ENCODE measurements at regions not wholly inside any gene's neighbourhood (a gene's known extent, or its start where the extent isn't known, plus 50 kb on each side); places are given as distances from the start of the nearest gene placed in this dataset.
"Not testable (repeated sequence)": the region's sequence is repeated elsewhere in the genome, so short reads cannot be mapped to it uniquely, and the experiment has no call there.

GRCh38 chr14:97946641-97947040 is 1149.5 kb downstream of the VRK1 start:
- no peak for DNase-seq (ENCODE audit: low read depth in 2 of 3, low spot score in 2 of 3)

GRCh38 chr14:97948841-97949240 is 1151.7 kb downstream of the VRK1 start:
- no peak for DNase-seq (ENCODE audit: low read depth in 2 of 3, low spot score in 2 of 3)

GRCh38 chr14:97956581-97957340 is 1159.6 kb downstream of the VRK1 start:
- DNase-seq (ENCODE audit: low read depth in 2 of 3, low spot score in 2 of 3), result no peak

- no peak for DNase-seq (ENCODE audit: low read depth in 2 of 3, low spot score in 2 of 3)
Observed at GRCh38 chr14:97959251-97959650, 1162.1 kb downstream of the VRK1 start.

GRCh38 chr14:97960436-97960835 is 1163.3 kb downstream of the VRK1 start:
- no peak for DNase-seq (ENCODE audit: low read depth in 2 of 3, low spot score in 2 of 3)

- no peak for DNase-seq (ENCODE audit: low read depth in 2 of 3, low spot score in 2 of 3)
Observed at GRCh38 chr14:97970222-97970621, 1173.0 kb downstream of the VRK1 start.

- DNase-seq (ENCODE audit: low read depth in 2 of 3, low spot score in 2 of 3), result no peak
Observed at GRCh38 chr14:97975216-97975615, 1178.0 kb downstream of the VRK1 start.

- no peak for DNase-seq (ENCODE audit: low read depth in 2 of 3, low spot score in 2 of 3)
Observed at GRCh38 chr14:97975962-97976361, 1178.8 kb downstream of the VRK1 start.

- DNase-seq (ENCODE audit: low read depth in 2 of 3, low spot score in 2 of 3), result no peak
Observed at GRCh38 chr14:97976861-97977260, 1179.7 kb downstream of the VRK1 start.

GRCh38 chr14:97977651-97978261 is 1180.6 kb downstream of the VRK1 start:
- peak in 1 of 3 donors; percentile 47 for DNase-seq (ENCODE audit: low read depth in 2 of 3, low spot score in 2 of 3)

- peak; percentile 21 to 44 (median 22) for DNase-seq (ENCODE audit: low read depth in 2 of 3, low spot score in 2 of 3)
Observed at GRCh38 chr14:97978341-97978740, 1181.2 kb downstream of the VRK1 start.

- no peak for DNase-seq (ENCODE audit: low read depth in 2 of 3, low spot score in 2 of 3)
Observed at GRCh38 chr14:97993508-97994019, 1196.4 kb downstream of the VRK1 start.

GRCh38 chr14:97994020-97994531 is 1196.9 kb downstream of the VRK1 start:
- DNase-seq (ENCODE audit: low read depth in 2 of 3, low spot score in 2 of 3), result no peak

- DNase-seq (ENCODE audit: low read depth in 2 of 3, low spot score in 2 of 3), result no peak
Observed at GRCh38 chr14:97995038-97995437, 1197.9 kb downstream of the VRK1 start.

- no peak for DNase-seq (ENCODE audit: low read depth in 2 of 3, low spot score in 2 of 3)
Observed at GRCh38 chr14:97995531-97995930, 1198.3 kb downstream of the VRK1 start.

GRCh38 chr14:98006008-98006407 is 1208.8 kb downstream of the VRK1 start:
- no peak for DNase-seq (ENCODE audit: low read depth in 2 of 3, low spot score in 2 of 3)

GRCh38 chr14:98008381-98009113 is 1211.4 kb downstream of the VRK1 start:
- no peak for DNase-seq (ENCODE audit: low read depth in 2 of 3, low spot score in 2 of 3)

GRCh38 chr14:98009177-98009576 is 1212.0 kb downstream of the VRK1 start:
- DNase-seq (ENCODE audit: low read depth in 2 of 3, low spot score in 2 of 3), result not testable (repeated sequence)

GRCh38 chr14:98010784-98011183 is 1213.6 kb downstream of the VRK1 start:
- no peak for DNase-seq (ENCODE audit: low read depth in 2 of 3, low spot score in 2 of 3)

- no peak for DNase-seq (ENCODE audit: low read depth in 2 of 3, low spot score in 2 of 3)
Observed at GRCh38 chr14:98014851-98015615, 1217.9 kb downstream of the VRK1 start.

- DNase-seq (ENCODE audit: low read depth in 2 of 3, low spot score in 2 of 3), result no peak
Observed at GRCh38 chr14:98015921-98016320, 1218.7 kb downstream of the VRK1 start.

Data from hematopoietic multipotent progenitor cell (in vitro differentiated cells).